HepG2 (cell line): ENCODE measurements at regions not wholly inside any gene's neighbourhood (a gene's known extent, or its start where the extent isn't known, plus 50 kb on each side); places are given as distances from the start of the nearest gene placed in this dataset.

Experiments used
- ATAC-seq: fragments of 200-7000 bp; cut with Tn5 transposase; 3 replicates; pipeline ENCODE4 v1.9.1; 2020; ENCODE audit warnings: mild to moderate bottlenecking, moderate library complexity
- BruUV-seq: library from RNA; stranded (reverse); fragments of 400-500 nt; replicated peaks from 2 replicates; lab custom pipeline; 2021; lab: Mats Ljungman, UMichigan
- CTCF ChIA-PET: fragments of 300-600 bp; formaldehyde crosslinking; extraction: SDS; loops from one replicate; lab custom pipeline; 2021; ENCODE audit warnings: low total read pairs, inconsistent platforms, low intra/inter-chr PET ratio; lab: Yijun Ruan, JAX
- POLR2A ChIA-PET: fragments of 350-600 bp; sonication (Branson Sonifier 250); formaldehyde crosslinking; loops from one replicate; lab custom pipeline; 2020; ENCODE audit warnings: antibody characterized with exemption, inconsistent platforms; lab: Yijun Ruan, JAX
- DNase-seq: peaks from one replicate; pipeline ENCODE4 v3.0.0-alpha.2; 2015; ENCODE audit warnings: low spot score
- FAIRE-seq: peaks from 3 replicates; lab custom pipeline; 2011; peaks lifted over from hg19 to GRCh38; lab: Jason Lieb, UNC
- H2AFZ ChIP-seq: one replicate; pipeline ENCODE4 v1.6.1; 2011; ENCODE audit warnings: low read length, inconsistent platforms
- H3K27ac ChIP-seq: fragments of 300-600 bp; 3 replicates; pipeline ENCODE4 v1.8.0; 2011; ENCODE audit warnings: mixed run types, mild to moderate bottlenecking, mixed read lengths, low read length, inconsistent platforms; ENCODE audit not compliant: insufficient read depth; ENCODE audit errors: extremely low read length
- H3K27me3 ChIP-seq, 2 experiments: fragments of 200-600 bp in 1 of 2; 2 replicates in 1 of 2; 3 replicates in 1 of 2; pipeline versions ENCODE4 v1.6.0 to v1.8.0; 2011; ENCODE audit warnings: low read length in 2 of 2, mild to moderate bottlenecking in 2 of 2, moderate library complexity in 2 of 2, inconsistent platforms in 1 of 2; ENCODE audit not compliant: insufficient read depth in 2 of 2, control insufficient read depth in 1 of 2
- H3K36me3 ChIP-seq, 2 experiments: fragments of 200-600 bp in 1 of 2; replicated peaks in 1 of 2; 2 replicates in 1 of 2; 3 replicates in 1 of 2; pipeline versions ENCODE4 v1.5.1 to v1.8.0; 2011; ENCODE audit warnings: low read length in 2 of 2, inconsistent platforms in 1 of 2; ENCODE audit not compliant: insufficient read depth in 2 of 2, control insufficient read depth in 1 of 2
- H3K4me1 ChIP-seq: 2 replicates; pipeline ENCODE4 v1.5.1; 2012; ENCODE audit warnings: low read length, inconsistent platforms; ENCODE audit not compliant: insufficient read depth
- H3K4me2 ChIP-seq: 2 replicates; pipeline ENCODE4 v1.6.0; 2011; ENCODE audit warnings: low read depth, low read length, inconsistent platforms
- H3K4me3 ChIP-seq, 3 experiments: fragments of 200-600 bp in 1 of 3; sonication (generic), shearing (Covaris generic) in 1 of 3; replicated peaks in 1 of 3; 2 replicates each; pipeline ENCODE4 v1.5.1; 2011 to 2016; ENCODE audit warnings: low read length in 3 of 3, inconsistent platforms in 2 of 3, low read depth in 2 of 3, mild to moderate bottlenecking in 2 of 3, control low read depth in 1 of 3, mixed read lengths in 1 of 3; ENCODE audit not compliant: insufficient read depth in 1 of 3
- H3K79me2 ChIP-seq: one replicate; pipeline ENCODE4 v1.6.1; 2011; ENCODE audit warnings: low read length, inconsistent platforms; ENCODE audit not compliant: insufficient read depth
- H3K9ac ChIP-seq: 2 replicates; pipeline ENCODE4 v1.6.0; 2011; ENCODE audit warnings: mild to moderate bottlenecking, low read depth, low read length, inconsistent platforms; ENCODE audit not compliant: insufficient read depth
- H3K9me3 ChIP-seq: 2 replicates; pipeline ENCODE4 v1.5.1; 2012; ENCODE audit warnings: mild to moderate bottlenecking, low read length
- H4K20me1 ChIP-seq: 2 replicates; pipeline ENCODE4 v1.6.0; 2011; ENCODE audit warnings: inconsistent platforms, mild to moderate bottlenecking, low read length, moderate library complexity; ENCODE audit not compliant: insufficient read depth
- CTCF ChIP-seq: sonication (generic); formaldehyde crosslinking; IDR thresholded peaks from 2 replicates; pipeline ENCODE4 v1.5.0; 2020; ENCODE audit warnings: mild to moderate bottlenecking, missing genetic modification reagents, moderate library complexity
- LRRFIP1 ChIP-seq: sonication (generic); formaldehyde crosslinking; conservative IDR thresholded peaks from 2 replicates; pipeline ENCODE4 v1.4.0; 2020; ENCODE audit warnings: missing genetic modification reagents
- RAD21 ChIP-seq: fragments of 450-650 bp; formaldehyde crosslinking; IDR thresholded peaks from 2 replicates; pipeline ENCODE4 v1.5.0; 2020; ENCODE audit warnings: mild to moderate bottlenecking
- SMC3 ChIP-seq: IDR thresholded peaks from 2 replicates; pipeline ENCODE4 v1.6.1; 2011; ENCODE audit warnings: low read length, improper control_type of control experiment
- STAG1 ChIP-seq: sonication (generic); formaldehyde crosslinking; IDR thresholded peaks from 2 replicates; pipeline ENCODE4 v1.4.0; 2020; ENCODE audit warnings: missing genetic modification reagents
- ZNF30 ChIP-seq: sonication (generic); formaldehyde crosslinking; IDR thresholded peaks from 2 replicates; pipeline ENCODE4 v1.5.0; 2020; ENCODE audit warnings: mild to moderate bottlenecking, missing genetic modification reagents
- ZNF75D ChIP-seq: sonication (generic); formaldehyde crosslinking; IDR thresholded peaks from 2 replicates; pipeline ENCODE4 v1.8.1; 2023; ENCODE audit warnings: missing genetic modification reagents, mild to moderate bottlenecking, borderline replicate concordance
- WGBS: methylation state at CpG from one replicate; pipeline ENCODE4 v1.1.6; 2017; ENCODE audit warnings: low lambda C conversion rate; 5-methylcytosine and 5-hydroxymethylcytosine counted together
- in situ Hi-C: cut with HindIII; loops from 2 replicates; pipeline ENCODE4 v1.10.0; 2017; ENCODE audit warnings: low pct_unique_long_range_greater_than_20kb; ENCODE audit not compliant: extremely low pct_ligation_motif_present
- intact Hi-C: fragments of 100-400 bp; cut with micrococcal nuclease; formaldehyde crosslinking; loops from one replicate; pipeline ENCODE4 v1.10.0; 2022; ENCODE audit not compliant: unreplicated experiment

- Histone ChIP-seq H3K36me3 (no peaks in the 10 kb centered on the region), H3K4me3 (no peak overlapping the region), H4K20me1 (no peaks in the 10 kb centered on the region), H3K27ac (no peak overlapping the region), H3K4me1 (no peaks in the 10 kb centered on the region), H3K27me3 (no peaks in the 10 kb centered on the region), H2AFZ (no peak overlapping the region), H3K9me3 (no peaks in the 10 kb centered on the region; the same call in 1 of the 2 replicates), H3K79me2 (no peaks in the 10 kb centered on the region), H3K9ac (no peak overlapping the region), H3K4me2 (no peak overlapping the region)
- BruUV-seq, result no TSS peak
- POLR2A ChIA-PET, result no interaction called here
- CTCF ChIA-PET, result no interaction called here
- WGBS, result 20% methylated on average over 4 of the region's 4 CpGs
- in situ Hi-C loops, result no loop called here
- peak; percentile 65 for TF ChIP-seq CTCF
- peak; percentile 44; the same call in 1 of the 2 replicates for TF ChIP-seq RAD21 (CRISPR knock-in tag)
- no peak for TF ChIP-seq LRRFIP1 (CRISPR knock-in tag)
- TF ChIP-seq ZNF75D (CRISPR knock-in tag), result no peak
- TF ChIP-seq ZNF30 (CRISPR knock-in tag), result no peak
- peak; percentile 71 for TF ChIP-seq STAG1 (CRISPR knock-in tag)
- 0 out of 2 replicates have a peak, but pooled peaks have one; percentile 11 for TF ChIP-seq SMC3
- DNase-seq, result peak; percentile 6
- intact Hi-C loops, result no loop called here
- FAIRE-seq, result peak; percentile 60
- peak; percentile 92 for ATAC-seq
Observed at GRCh38 chr5:115033861-115034260, 135.8 kb downstream of the TRIM36 start.
